Heart left ventricle (tissue), 13 donors: ENCODE measurements at regions not wholly inside any gene's neighbourhood (a gene's known extent, or its start where the extent isn't known, plus 50 kb on each side); places are given as distances from the start of the nearest gene placed in this dataset.

ENCODE experiments used
- POLR2A ChIP-seq, 2 donors: fragments of 450-650 bp; IDR thresholded peaks; one replicate each; pipeline ENCODE4 v1.6.1; 2017; ENCODE audit warnings: antibody characterized with exemption in 2 of 2, mild to moderate bottlenecking in 2 of 2, moderate library complexity in 2 of 2
- TF ChIP-seq, protein P1 (sequence below), 12 donors: fragments of 200-600 bp; sonication (generic) in 4 of 12; IDR thresholded peaks; one replicate each; pipeline versions ENCODE4 v1.5.0 to v1.8.0; 2018 to 2022; ENCODE audit warnings: antibody characterized with exemption in 12 of 12, mild to moderate bottlenecking in 5 of 12
- donor health status: ischemic (EF 13 %, LVEDD 7.1; RV severe dilation, severe dysfunction).
- donor health status: DM: no; HTN: yes; CAD: no.
- donor health status: DM: no; HTN: no; CAD: no.
- donor health status: ischemic (EF 25% LVEDD 6.9; RV normal size, moderate dysfunction).
- donor health status: ischemic (EF 25% LVEDD 5.7; RV mildly dilated, moderate dysfunction).
- donor health status: ischemic (EF 35%, LVEDD 5.7; RV mildly dilated, moderate dysfunction).
- donor health status: nonischemic (EF 11% LVEDD 7.7; RV severe dilation, severe dysfunction).
- donor health status: DM: yes; HTN: yes; CAD: no.
- donor health status: PGD.
- donor health status: ischemic (EF 29% LVEDD 5.4; RV normal size, mild dysfunction).
- donor health status: nonischemic (EF 23%, LVEDD 6.1; RV moderate dilation, normal function).

DNA sequence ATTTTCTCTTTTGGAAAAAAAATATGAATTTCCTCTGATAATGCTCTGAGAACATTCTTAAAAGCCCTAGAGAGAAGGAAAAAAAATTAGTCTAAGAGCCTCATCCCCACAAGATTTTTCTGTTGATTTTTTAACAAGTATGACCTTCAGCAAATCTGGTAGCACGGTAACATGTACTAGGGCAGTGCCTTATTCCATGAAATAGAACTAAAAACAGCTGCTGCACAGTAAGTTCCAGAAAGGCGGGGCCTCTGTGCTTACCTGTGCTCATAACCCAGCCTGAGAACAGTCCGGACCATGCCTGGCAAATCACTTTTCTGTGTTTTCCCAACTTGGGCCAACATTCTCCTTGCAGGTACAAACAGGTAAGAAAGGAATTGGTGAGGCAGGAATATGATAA, 519.1 kb upstream of the AKR1E2 start:
- TF ChIP-seq, protein P1, sequence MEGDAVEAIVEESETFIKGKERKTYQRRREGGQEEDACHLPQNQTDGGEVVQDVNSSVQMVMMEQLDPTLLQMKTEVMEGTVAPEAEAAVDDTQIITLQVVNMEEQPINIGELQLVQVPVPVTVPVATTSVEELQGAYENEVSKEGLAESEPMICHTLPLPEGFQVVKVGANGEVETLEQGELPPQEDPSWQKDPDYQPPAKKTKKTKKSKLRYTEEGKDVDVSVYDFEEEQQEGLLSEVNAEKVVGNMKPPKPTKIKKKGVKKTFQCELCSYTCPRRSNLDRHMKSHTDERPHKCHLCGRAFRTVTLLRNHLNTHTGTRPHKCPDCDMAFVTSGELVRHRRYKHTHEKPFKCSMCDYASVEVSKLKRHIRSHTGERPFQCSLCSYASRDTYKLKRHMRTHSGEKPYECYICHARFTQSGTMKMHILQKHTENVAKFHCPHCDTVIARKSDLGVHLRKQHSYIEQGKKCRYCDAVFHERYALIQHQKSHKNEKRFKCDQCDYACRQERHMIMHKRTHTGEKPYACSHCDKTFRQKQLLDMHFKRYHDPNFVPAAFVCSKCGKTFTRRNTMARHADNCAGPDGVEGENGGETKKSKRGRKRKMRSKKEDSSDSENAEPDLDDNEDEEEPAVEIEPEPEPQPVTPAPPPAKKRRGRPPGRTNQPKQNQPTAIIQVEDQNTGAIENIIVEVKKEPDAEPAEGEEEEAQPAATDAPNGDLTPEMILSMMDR (IDR thresholded peaks at IDR 0.05) = no peak
- no peak for TF ChIP-seq POLR2A (IDR thresholded peaks at IDR 0.05)
